ENCODE measurements at regions not wholly inside any gene's neighbourhood (a gene's known extent, or its start where the extent isn't known, plus 50 kb on each side); places are given as distances from the start of the nearest gene placed in this dataset.
"Not testable (repeated sequence)": the region's sequence is repeated elsewhere in the genome, so short reads cannot be mapped to it uniquely, and the experiment has no call there.

GRCh38 chr10:106343539-106343938 lies 821.0 kb downstream of the SORCS1 start:
- H4K20me1 ChIP-seq (replicated peaks; ENCODE audit: control insufficient read depth, extremely low read depth, insufficient read depth, low read length); dilution Hi-C loops (cut with MboI; ENCODE audit: extremely low pct_ligation_motif_present, low sequenced_read_pairs); H3K4me3 ChIP-seq (replicated peaks in 1 of 3; ENCODE audit: insufficient read depth in 1 of 3, low read depth in 1 of 3, low read length in 3 of 3); H3K27me3 ChIP-seq (ENCODE audit: control insufficient read depth in 2 of 2, insufficient read depth in 2 of 2, low read length in 2 of 2); H3K4me1 ChIP-seq (ENCODE audit: control insufficient read depth, extremely low read depth, insufficient read depth, low read length); POLR2A ChIA-PET; H3K27ac ChIP-seq (ENCODE audit: insufficient read depth, low read depth, low read length); CTCF ChIA-PET; DNase-seq (ENCODE audit: low read depth, low spot score); FAIRE-seq; H3K9me1 ChIP-seq (replicated peaks; ENCODE audit: control insufficient read depth, extremely low read depth, insufficient read depth, low read length); H3K79me2 ChIP-seq (ENCODE audit: control insufficient read depth, insufficient read depth, low read length); H2AFZ ChIP-seq (ENCODE audit: low read depth, low read length); H3K4me2 ChIP-seq (ENCODE audit: insufficient read depth, low read length); H3K9me3 ChIP-seq (replicated peaks; ENCODE audit: control insufficient read depth, insufficient read depth, low read length); H3K9ac ChIP-seq (replicated peaks; ENCODE audit: extremely low read depth, insufficient read depth, low read length); H3K36me3 ChIP-seq (ENCODE audit: control insufficient read depth in 2 of 2, extremely low read depth in 1 of 2, insufficient read depth in 2 of 2, low read length in 2 of 2); intact Hi-C loops (cut with micrococcal nuclease); BruUV-seq (replicated peaks): not testable (repeated sequence)

DNA sequence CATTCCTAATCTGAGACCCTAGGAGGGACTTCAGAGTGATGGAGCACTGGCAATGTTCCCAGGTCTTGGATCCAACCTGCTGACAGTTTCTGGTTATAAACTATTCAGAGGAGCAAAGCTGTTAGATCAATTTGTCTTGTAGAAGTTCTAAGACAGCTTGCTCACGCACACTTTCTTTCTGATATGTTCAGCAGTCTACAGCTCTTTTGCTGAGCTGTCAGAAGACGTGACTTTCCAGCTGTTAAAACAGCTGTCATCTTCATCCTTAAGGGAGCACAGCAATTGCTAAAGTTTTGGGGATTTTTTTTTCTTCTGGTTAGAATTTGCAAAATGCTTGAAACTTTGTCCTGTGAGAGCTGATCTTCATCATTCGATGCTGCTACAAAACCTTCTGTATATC lies 823.1 kb downstream of the SORCS1 start:
- intact Hi-C loops (cut with micrococcal nuclease): no loop called here
- no TSS peak for BruUV-seq (replicated peaks)
- POLR2A ChIA-PET: no interaction called here

More for the DNA sequence above, 823.1 kb downstream of the SORCS1 start:
- Histone ChIP-seq H3K27me3 (ENCODE audit: control insufficient read depth in 2 of 2, insufficient read depth in 2 of 2, low read length in 2 of 2) (no peaks in the 10 kb centered on the region), H3K4me1 (ENCODE audit: control insufficient read depth, extremely low read depth, insufficient read depth, low read length) (no peaks in the 10 kb centered on the region), H4K20me1 (replicated peaks; ENCODE audit: control insufficient read depth, extremely low read depth, insufficient read depth, low read length) (no peaks in the 10 kb centered on the region), H3K36me3 (ENCODE audit: control insufficient read depth in 2 of 2, extremely low read depth in 1 of 2, insufficient read depth in 2 of 2, low read length in 2 of 2) (no peaks in the 10 kb centered on the region), H3K79me2 (ENCODE audit: control insufficient read depth, insufficient read depth, low read length) (no peaks in the 10 kb centered on the region), H3K9me3 (replicated peaks; ENCODE audit: control insufficient read depth, insufficient read depth, low read length) (peaks cover 4% of the 10 kb centered on the region), H3K4me2 (ENCODE audit: insufficient read depth, low read length) (no peak overlapping the region), H3K9me1 (replicated peaks; ENCODE audit: control insufficient read depth, extremely low read depth, insufficient read depth, low read length) (no peaks in the 10 kb centered on the region), H3K9ac (replicated peaks; ENCODE audit: extremely low read depth, insufficient read depth, low read length) (no peak overlapping the region), H3K4me3 (replicated peaks in 1 of 3; ENCODE audit: insufficient read depth in 1 of 3, low read depth in 1 of 3, low read length in 3 of 3) (no peak overlapping the region), H2AFZ (ENCODE audit: low read depth, low read length) (no peak overlapping the region), H3K27ac (ENCODE audit: insufficient read depth, low read depth, low read length) (no peak overlapping the region)
- no peak for TF ChIP-seq GATA2 (IDR thresholded peaks at IDR 0.05; ENCODE audit: insufficient read depth, insufficient read length, low read depth, low read length)
- TF ChIP-seq POLR2AphosphoS5 (IDR thresholded peaks at IDR 0.05; ENCODE audit: insufficient read depth, low read depth, low read length): no peak
- TF ChIP-seq MYC (IDR thresholded peaks at IDR 0.05; ENCODE audit: low read depth, low read length): no peak
- no peak for TF ChIP-seq JUN (IDR thresholded peaks at IDR 0.05; ENCODE audit: borderline replicate concordance, insufficient read depth, insufficient read length, low read depth)
- FAIRE-seq: no peak
- no peak for DNase-seq (ENCODE audit: low read depth, low spot score)
- dilution Hi-C loops (cut with MboI; ENCODE audit: extremely low pct_ligation_motif_present, low sequenced_read_pairs): no loop called here
- CTCF ChIA-PET: no interaction called here

Measured in endothelial cell of umbilical vein (primary cell).